ENCODE measurements at regions not wholly inside any gene's neighbourhood (a gene's known extent, or its start where the extent isn't known, plus 50 kb on each side); places are given as distances from the start of the nearest gene placed in this dataset.

DNA sequence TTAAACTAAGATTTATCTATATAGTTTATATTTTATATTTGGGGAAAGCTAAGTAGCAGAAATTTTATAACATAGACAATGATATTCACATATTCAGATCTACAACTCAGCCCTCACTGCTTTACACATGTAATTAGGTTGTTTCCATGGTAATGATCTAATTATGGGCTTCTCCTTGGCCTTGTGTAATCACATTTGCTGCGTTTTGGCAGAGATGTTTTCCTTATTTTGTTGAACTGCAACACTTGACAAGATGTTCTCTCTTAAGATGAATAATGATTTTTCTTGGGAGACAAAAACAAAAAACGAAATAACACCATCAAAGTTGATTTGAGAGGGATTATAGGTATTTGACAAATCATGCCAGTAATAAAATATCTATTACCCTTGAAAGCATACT lies 635.6 kb upstream of the TBL1XR1 start:
- TF ChIP-seq, protein P1, sequence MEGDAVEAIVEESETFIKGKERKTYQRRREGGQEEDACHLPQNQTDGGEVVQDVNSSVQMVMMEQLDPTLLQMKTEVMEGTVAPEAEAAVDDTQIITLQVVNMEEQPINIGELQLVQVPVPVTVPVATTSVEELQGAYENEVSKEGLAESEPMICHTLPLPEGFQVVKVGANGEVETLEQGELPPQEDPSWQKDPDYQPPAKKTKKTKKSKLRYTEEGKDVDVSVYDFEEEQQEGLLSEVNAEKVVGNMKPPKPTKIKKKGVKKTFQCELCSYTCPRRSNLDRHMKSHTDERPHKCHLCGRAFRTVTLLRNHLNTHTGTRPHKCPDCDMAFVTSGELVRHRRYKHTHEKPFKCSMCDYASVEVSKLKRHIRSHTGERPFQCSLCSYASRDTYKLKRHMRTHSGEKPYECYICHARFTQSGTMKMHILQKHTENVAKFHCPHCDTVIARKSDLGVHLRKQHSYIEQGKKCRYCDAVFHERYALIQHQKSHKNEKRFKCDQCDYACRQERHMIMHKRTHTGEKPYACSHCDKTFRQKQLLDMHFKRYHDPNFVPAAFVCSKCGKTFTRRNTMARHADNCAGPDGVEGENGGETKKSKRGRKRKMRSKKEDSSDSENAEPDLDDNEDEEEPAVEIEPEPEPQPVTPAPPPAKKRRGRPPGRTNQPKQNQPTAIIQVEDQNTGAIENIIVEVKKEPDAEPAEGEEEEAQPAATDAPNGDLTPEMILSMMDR (IDR thresholded peaks at IDR 0.05; ENCODE audit: low read depth, low read length, missing input control), result no peak
- TF ChIP-seq SP1 (IDR thresholded peaks at IDR 0.05) (no peak), TAF1 (conservative IDR thresholded peaks at IDR 0.05) (no peak), RAD21 (IDR thresholded peaks at IDR 0.05) (no peak), MAX (IDR thresholded peaks at IDR 0.05) (no peak), FOXA1 (IDR thresholded peaks at IDR 0.05) (no peak), JUND (IDR thresholded peaks at IDR 0.05) (no peak), HNF4G (IDR thresholded peaks at IDR 0.05) (no peak)
- TF ChIP-seq, protein P2, sequence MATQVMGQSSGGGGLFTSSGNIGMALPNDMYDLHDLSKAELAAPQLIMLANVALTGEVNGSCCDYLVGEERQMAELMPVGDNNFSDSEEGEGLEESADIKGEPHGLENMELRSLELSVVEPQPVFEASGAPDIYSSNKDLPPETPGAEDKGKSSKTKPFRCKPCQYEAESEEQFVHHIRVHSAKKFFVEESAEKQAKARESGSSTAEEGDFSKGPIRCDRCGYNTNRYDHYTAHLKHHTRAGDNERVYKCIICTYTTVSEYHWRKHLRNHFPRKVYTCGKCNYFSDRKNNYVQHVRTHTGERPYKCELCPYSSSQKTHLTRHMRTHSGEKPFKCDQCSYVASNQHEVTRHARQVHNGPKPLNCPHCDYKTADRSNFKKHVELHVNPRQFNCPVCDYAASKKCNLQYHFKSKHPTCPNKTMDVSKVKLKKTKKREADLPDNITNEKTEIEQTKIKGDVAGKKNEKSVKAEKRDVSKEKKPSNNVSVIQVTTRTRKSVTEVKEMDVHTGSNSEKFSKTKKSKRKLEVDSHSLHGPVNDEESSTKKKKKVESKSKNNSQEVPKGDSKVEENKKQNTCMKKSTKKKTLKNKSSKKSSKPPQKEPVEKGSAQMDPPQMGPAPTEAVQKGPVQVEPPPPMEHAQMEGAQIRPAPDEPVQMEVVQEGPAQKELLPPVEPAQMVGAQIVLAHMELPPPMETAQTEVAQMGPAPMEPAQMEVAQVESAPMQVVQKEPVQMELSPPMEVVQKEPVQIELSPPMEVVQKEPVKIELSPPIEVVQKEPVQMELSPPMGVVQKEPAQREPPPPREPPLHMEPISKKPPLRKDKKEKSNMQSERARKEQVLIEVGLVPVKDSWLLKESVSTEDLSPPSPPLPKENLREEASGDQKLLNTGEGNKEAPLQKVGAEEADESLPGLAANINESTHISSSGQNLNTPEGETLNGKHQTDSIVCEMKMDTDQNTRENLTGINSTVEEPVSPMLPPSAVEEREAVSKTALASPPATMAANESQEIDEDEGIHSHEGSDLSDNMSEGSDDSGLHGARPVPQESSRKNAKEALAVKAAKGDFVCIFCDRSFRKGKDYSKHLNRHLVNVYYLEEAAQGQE (IDR thresholded peaks at IDR 0.05), result no peak
- TF ChIP-seq, protein P3, sequence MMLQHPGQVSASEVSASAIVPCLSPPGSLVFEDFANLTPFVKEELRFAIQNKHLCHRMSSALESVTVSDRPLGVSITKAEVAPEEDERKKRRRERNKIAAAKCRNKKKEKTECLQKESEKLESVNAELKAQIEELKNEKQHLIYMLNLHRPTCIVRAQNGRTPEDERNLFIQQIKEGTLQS (IDR thresholded peaks at IDR 0.05), result no peak
- TF ChIP-seq, protein P4, sequence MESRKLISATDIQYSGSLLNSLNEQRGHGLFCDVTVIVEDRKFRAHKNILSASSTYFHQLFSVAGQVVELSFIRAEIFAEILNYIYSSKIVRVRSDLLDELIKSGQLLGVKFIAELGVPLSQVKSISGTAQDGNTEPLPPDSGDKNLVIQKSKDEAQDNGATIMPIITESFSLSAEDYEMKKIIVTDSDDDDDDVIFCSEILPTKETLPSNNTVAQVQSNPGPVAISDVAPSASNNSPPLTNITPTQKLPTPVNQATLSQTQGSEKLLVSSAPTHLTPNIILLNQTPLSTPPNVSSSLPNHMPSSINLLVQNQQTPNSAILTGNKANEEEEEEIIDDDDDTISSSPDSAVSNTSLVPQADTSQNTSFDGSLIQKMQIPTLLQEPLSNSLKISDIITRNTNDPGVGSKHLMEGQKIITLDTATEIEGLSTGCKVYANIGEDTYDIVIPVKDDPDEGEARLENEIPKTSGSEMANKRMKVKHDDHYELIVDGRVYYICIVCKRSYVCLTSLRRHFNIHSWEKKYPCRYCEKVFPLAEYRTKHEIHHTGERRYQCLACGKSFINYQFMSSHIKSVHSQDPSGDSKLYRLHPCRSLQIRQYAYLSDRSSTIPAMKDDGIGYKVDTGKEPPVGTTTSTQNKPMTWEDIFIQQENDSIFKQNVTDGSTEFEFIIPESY (IDR thresholded peaks at IDR 0.05), result no peak
